GM12878 (cell line): ENCODE measurements at regions not wholly inside any gene's neighbourhood (a gene's known extent, or its start where the extent isn't known, plus 50 kb on each side); places are given as distances from the start of the nearest gene placed in this dataset.

Source experiments
- CHD1 ChIP-seq: IDR thresholded peaks from 2 replicates; pipeline ENCODE4 v1.6.1; 2012; ENCODE audit warnings: low read depth, low read length, improper control_type of control experiment
- CHD2 ChIP-seq: IDR thresholded peaks from 2 replicates; pipeline ENCODE4 v1.6.1; 2011; ENCODE audit warnings: low read depth, low read length, improper control_type of control experiment, borderline replicate concordance
- CTCF ChIP-seq, 3 experiments: IDR thresholded peaks in 2 of 3; conservative IDR thresholded peaks in 1 of 3; 2 replicates each; pipeline ENCODE4 v1.5.1; 2011; ENCODE audit warnings: low read depth in 3 of 3, low read length in 3 of 3, mild to moderate bottlenecking in 3 of 3, control low read depth in 2 of 3, moderate library complexity in 2 of 3, inconsistent platforms in 1 of 3, mixed read lengths in 1 of 3; ENCODE audit not compliant: control insufficient read depth in 2 of 3, insufficient read depth in 1 of 3; ENCODE audit errors: extremely low read depth in 1 of 3
- EZH2 ChIP-seq: IDR thresholded peaks from 2 replicates; pipeline ENCODE4 v1.6.1; 2012; ENCODE audit warnings: low read depth, mild to moderate bottlenecking, control low read depth, inconsistent platforms, low read length, borderline replicate concordance; ENCODE audit not compliant: control insufficient read depth
- NFIC ChIP-seq: IDR thresholded peaks from 2 replicates; pipeline ENCODE4 v1.6.1; 2012; ENCODE audit warnings: low read depth, mild to moderate bottlenecking, inconsistent platforms, low read length, moderate library complexity
- POLR2A ChIP-seq: IDR thresholded peaks from 2 replicates; pipeline ENCODE4 v1.6.1; 2011; ENCODE audit warnings: low read depth, mild to moderate bottlenecking, low read length
- POLR2AphosphoS5 ChIP-seq: IDR thresholded peaks from 2 replicates; pipeline ENCODE4 v1.6.1; 2011; ENCODE audit warnings: mild to moderate bottlenecking, low read length, inconsistent platforms
- ZNF274 ChIP-seq: IDR thresholded peaks from one replicate; pipeline ENCODE4 v1.8.0; 2011; ENCODE audit not compliant: insufficient read length, insufficient read depth

- TF ChIP-seq POLR2A (no peak), CTCF (IDR thresholded peaks at IDR 0.05 in 2 of 3, conservative IDR thresholded peaks at IDR 0.05 in 1 of 3; ENCODE audit: control insufficient read depth in 2 of 3, extremely low read depth in 1 of 3, insufficient read depth in 1 of 3, low read depth in 3 of 3, low read length in 3 of 3) (no peak), ZNF274 (no peak), POLR2AphosphoS5 (no peak), CHD1 (no peak), EZH2 (no peak), CHD2 (no peak), NFIC (no peak)
Observed at GRCh38 chr18:67285583-67285982, 230.9 kb downstream of the DSEL start.
